G401 (cell line): ENCODE measurements at regions not wholly inside any gene's neighbourhood (a gene's known extent, or its start where the extent isn't known, plus 50 kb on each side); places are given as distances from the start of the nearest gene placed in this dataset.
"Not testable (repeated sequence)": the region's sequence is repeated elsewhere in the genome, so short reads cannot be mapped to it uniquely, and the experiment has no call there.

ENCODE experiments used
- DNase-seq: peaks from one replicate; pipeline ENCODE4 v3.0.0-alpha.2; 2015; ENCODE audit warnings: low spot score
- in situ Hi-C: cut with HindIII; loops from 2 replicates; pipeline ENCODE4 v1.10.0; 2016; ENCODE audit warnings: low sequenced_read_pairs, mixed read lengths

- no peak for DNase-seq
- in situ Hi-C loops = no loop called here
Observed at GRCh38 chr2:41000374-41000773, 548.5 kb upstream of the SLC8A1 start.

GRCh38 chr2:41000906-41001305 is 549.0 kb upstream of the SLC8A1 start:
- in situ Hi-C loops = no loop called here
- no peak for DNase-seq

GRCh38 chr2:41004700-41005099 is 552.8 kb upstream of the SLC8A1 start:
- in situ Hi-C loops = no loop called here
- no peak for DNase-seq

GRCh38 chr2:41020358-41020757 is 568.5 kb upstream of the SLC8A1 start:
- in situ Hi-C loops = no loop called here
- DNase-seq = no peak

DNA sequence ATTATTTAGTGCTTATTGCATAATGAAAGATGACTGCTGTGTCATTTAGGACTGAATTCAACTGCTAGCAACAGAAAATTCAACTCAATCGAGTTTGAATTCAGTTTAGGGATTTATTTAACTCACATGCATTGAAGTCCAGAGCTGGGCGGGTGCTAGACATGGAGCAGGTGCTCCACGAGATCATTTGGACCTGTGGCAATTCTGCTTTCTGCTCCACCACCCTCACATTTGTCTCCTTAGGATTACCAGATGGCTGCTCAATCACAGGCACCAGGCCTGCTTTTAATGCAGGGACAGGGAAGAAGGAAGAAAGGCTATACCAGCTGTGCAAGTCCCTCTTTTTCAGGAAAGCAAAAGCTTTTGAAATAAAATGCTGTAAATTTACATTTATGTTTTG is 572.9 kb upstream of the SLC8A1 start:
- in situ Hi-C loops = no loop called here

GRCh38 chr2:41026613-41027012 is 574.7 kb upstream of the SLC8A1 start:
- in situ Hi-C loops = no loop called here
- no peak for DNase-seq

More for the DNA sequence above, 572.9 kb upstream of the SLC8A1 start:
- peak; percentile 12 for DNase-seq

- in situ Hi-C loops = no loop called here
- DNase-seq = no peak
Observed at GRCh38 chr2:41027095-41027494, 575.2 kb upstream of the SLC8A1 start.

GRCh38 chr2:41031282-41031681 is 579.4 kb upstream of the SLC8A1 start:
- in situ Hi-C loops = no loop called here

GRCh38 chr2:41032715-41033114 is 580.8 kb upstream of the SLC8A1 start:
- no peak for DNase-seq
- in situ Hi-C loops = no loop called here

More at GRCh38 chr2:41031282-41031681, 579.4 kb upstream of the SLC8A1 start:
- no peak for DNase-seq

DNA sequence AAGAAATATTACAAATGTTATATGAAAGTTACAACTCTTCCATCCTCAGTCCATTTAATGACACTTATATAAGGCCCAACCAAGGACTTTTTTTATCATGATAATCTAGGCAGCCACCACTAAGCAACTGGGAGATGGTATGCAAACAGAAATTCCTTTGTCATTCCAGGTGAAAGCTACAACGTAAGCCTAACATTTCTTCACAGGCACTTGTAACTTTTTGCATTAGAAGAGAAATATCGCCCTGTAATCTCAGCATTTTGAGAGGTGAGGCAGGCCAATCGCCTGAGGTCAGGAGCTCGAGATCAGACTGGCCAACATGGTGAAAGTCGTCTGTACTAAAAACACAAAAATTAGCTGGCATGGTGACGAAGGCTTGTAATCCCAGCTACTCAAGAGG is 581.2 kb upstream of the SLC8A1 start:
- in situ Hi-C loops = no loop called here
- DNase-seq = no peak

DNA sequence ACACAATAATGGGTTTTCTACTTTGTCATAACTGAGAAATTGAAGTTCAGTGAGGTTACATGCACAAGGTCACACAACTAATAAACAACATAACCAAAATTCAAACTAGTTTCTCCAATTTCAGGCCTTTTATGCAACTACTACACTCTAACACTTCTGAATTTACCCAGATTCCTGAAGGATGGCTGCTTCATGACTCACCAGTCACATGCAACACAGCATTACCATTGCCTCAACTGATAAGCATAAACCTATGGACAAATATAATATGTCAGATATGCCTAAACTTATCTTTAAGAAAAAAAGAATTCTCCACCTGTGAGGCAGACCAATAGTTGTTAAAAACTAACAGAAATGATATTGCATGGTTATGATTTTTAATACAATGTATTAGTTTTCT is 586.5 kb upstream of the SLC8A1 start:
- DNase-seq = no peak
- in situ Hi-C loops = no loop called here

- DNase-seq, in situ Hi-C loops: not testable (repeated sequence)
Observed at GRCh38 chr2:41039750-41040149, 587.9 kb upstream of the SLC8A1 start.

GRCh38 chr2:41040782-41041520 is 589.1 kb upstream of the SLC8A1 start:
- no peak for DNase-seq
- in situ Hi-C loops = no loop called here

- in situ Hi-C loops = no loop called here
- DNase-seq = no peak
Observed at GRCh38 chr2:41042343-41042742, 590.5 kb upstream of the SLC8A1 start.

GRCh38 chr2:41061356-41061755 is 609.5 kb upstream of the SLC8A1 start:
- DNase-seq = no peak
- in situ Hi-C loops = no loop called here

DNA sequence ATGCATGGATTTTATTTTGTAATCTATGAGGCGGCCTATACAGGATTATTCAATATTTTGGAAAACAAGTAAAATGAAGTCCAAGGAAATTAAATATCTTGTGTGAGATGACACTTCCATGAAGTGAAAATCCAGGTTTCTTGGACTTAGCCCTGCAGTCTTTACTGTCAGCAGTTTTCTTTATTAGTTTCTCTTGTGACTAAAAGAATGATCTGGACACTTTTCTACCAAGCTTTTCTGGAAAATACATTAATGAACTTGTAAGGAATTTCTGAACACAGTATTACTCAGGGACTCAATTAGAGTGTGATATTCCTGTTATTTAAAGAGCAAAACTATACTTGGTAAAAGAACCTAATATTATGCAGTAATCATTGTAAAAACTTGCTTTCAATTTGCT is 610.4 kb upstream of the SLC8A1 start:
- in situ Hi-C loops = no loop called here
- DNase-seq = no peak

- DNase-seq = no peak
- in situ Hi-C loops = no loop called here
Observed at GRCh38 chr2:41066168-41066567, 614.3 kb upstream of the SLC8A1 start.

DNA sequence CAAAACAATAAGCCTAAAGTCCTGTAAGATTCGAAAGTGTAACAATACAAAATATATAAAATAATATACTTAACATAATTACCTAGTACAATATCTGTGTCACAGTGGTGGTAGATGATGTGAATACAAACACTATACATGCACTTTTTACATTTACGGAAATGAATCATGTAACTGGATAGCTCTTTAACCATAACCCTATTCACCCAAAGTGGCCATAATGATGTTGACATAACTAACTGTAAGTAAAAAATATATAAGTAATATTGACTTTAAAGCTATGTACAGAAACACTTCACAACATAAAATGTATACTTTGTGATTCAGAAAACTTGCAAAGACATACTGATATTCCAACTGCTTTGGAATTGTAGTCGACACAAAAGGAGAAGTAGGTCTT is 616.9 kb upstream of the SLC8A1 start:
- no peak for DNase-seq
- in situ Hi-C loops = no loop called here

- DNase-seq = no peak
- in situ Hi-C loops = no loop called here
Observed at GRCh38 chr2:41078341-41078740, 626.5 kb upstream of the SLC8A1 start.

DNA sequence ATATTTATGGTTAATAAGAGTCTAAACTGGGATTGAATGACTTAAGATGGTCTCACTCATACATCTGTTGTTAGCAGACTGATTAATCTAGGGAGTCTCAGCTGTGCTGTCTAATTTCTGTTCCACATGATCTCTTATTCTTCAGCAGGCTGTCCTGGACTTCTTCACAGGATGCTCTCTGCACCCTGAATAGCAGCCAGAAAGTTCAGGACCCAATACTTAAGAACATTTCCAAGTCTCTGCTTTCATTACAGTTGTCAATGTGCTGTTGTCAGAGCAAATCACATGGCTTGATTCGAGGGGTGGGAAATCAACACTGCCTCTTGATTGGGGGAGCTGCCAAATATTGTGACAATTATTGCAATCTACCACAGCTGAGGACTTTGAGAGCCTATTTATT is 627.1 kb upstream of the SLC8A1 start:
- in situ Hi-C loops = no loop called here
- no peak for DNase-seq

DNA sequence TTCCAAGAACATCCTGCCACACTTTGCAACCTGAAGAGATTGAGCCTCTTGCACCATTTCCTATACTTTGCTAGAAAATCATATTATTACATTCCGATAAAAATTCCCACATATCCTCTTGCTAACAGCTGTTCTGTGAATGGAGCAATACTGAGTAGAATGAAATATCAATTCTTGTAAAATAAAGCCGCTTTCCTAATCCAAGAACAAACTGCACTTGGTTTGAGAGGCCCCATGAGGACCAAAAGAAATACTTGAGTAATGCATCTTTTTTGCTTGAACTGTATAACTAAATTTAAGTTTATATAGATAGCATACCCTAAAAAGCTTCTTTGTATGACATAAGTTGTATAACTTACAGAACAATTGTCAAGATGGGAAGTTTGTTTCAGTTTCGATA is 632.4 kb upstream of the SLC8A1 start:
- no peak for DNase-seq
- in situ Hi-C loops = no loop called here
